ENCODE measurements at regions not wholly inside any gene's neighbourhood (a gene's known extent, or its start where the extent isn't known, plus 50 kb on each side); places are given as distances from the start of the nearest gene placed in this dataset.
A peak's percentile ranks its signal among the peaks of the same experiment; 100 is the strongest.

DNA sequence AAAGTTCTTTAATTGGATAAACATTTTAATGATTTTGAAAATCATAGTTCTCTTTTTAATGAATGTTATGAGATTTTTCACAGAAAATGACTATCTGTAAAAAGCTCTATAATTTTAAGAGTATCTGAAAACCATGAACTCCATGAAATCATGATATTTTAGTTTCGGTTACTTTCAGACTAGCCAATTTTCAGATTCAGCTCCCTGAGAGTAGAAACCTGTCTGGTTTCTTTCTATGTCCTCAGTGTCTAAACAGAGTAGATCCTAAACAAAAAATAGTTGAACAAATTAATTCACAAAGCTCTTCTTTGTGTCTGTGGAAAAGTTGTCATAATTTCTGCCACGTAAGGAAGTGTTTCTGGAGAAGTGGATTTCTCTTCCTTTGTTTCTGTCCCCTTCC, 1247.7 kb downstream of the NSUN3 start:
- no peak overlapping the region for H3K4me3 Mint-ChIP-seq (ENCODE audit: unreplicated experiment)
- no peaks in the 10 kb centered on the region for H3K27me3 Mint-ChIP-seq (ENCODE audit: low read depth)
- peaks cover 5% of the 10 kb centered on the region for H3K9me3 Mint-ChIP-seq (ENCODE audit: low read depth)
- no peak for DNase-seq (ENCODE audit: low spot score)
- H3K4me1 Mint-ChIP-seq (ENCODE audit: low read depth) = no peaks in the 10 kb centered on the region
- TF ChIP-seq, protein P1, sequence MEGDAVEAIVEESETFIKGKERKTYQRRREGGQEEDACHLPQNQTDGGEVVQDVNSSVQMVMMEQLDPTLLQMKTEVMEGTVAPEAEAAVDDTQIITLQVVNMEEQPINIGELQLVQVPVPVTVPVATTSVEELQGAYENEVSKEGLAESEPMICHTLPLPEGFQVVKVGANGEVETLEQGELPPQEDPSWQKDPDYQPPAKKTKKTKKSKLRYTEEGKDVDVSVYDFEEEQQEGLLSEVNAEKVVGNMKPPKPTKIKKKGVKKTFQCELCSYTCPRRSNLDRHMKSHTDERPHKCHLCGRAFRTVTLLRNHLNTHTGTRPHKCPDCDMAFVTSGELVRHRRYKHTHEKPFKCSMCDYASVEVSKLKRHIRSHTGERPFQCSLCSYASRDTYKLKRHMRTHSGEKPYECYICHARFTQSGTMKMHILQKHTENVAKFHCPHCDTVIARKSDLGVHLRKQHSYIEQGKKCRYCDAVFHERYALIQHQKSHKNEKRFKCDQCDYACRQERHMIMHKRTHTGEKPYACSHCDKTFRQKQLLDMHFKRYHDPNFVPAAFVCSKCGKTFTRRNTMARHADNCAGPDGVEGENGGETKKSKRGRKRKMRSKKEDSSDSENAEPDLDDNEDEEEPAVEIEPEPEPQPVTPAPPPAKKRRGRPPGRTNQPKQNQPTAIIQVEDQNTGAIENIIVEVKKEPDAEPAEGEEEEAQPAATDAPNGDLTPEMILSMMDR (IDR thresholded peaks at IDR 0.05) = no peak
- no peak overlapping the region for H3K27ac Mint-ChIP-seq (ENCODE audit: unreplicated experiment)
- no peaks in the 10 kb centered on the region for H3K36me3 Mint-ChIP-seq (ENCODE audit: low read depth)

DNA sequence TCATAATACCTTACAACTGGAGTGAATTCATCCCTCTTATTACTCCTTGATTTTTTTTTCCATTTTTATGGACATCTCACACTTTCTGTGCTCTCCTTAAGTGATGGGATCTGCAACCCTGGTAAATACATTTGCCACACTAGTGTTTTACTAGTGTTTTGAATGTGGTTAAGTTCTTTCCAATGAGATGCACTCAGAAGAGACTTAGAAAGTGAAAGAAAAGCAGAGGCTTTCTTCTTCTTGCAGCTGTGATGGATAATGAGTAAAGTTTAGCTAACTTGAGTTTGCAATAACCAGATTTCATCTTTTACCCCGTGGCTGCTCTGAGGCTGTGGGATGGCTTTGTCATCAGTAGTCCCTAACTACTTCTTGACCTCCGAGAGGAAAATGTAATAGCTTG, 1248.4 kb downstream of the NSUN3 start:
- H3K27me3 Mint-ChIP-seq (ENCODE audit: low read depth) = no peaks in the 10 kb centered on the region
- peaks cover 10% of the 10 kb centered on the region for H3K9me3 Mint-ChIP-seq (ENCODE audit: low read depth)
- no peak for DNase-seq (ENCODE audit: low spot score)

DNA sequence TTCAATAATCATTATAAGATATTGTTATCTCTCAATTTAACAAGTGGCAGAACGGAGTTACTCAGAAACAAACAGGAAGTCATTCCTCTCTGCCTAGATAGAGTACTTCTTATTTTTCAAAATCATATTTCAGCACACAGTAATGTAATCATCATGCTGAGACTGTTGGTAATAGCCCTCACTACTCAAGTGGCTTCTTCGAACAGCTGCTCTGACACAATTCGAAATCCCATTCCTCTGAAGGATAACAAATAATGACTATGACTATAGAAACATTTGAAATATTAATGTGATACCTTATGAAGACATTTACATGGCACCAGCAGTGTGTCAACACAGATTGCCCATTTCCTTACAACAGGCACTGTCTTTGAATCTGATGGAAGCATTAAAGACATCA, 1249.8 kb downstream of the NSUN3 start:
- no peak for DNase-seq (ENCODE audit: low spot score)
- H3K9me3 Mint-ChIP-seq (ENCODE audit: low read depth) = peaks cover 12% of the 10 kb centered on the region
- no peak overlapping the region for H3K4me3 Mint-ChIP-seq (ENCODE audit: unreplicated experiment)
- TF ChIP-seq, protein P1 (IDR thresholded peaks at IDR 0.05) = no peak
- H3K4me1 Mint-ChIP-seq (ENCODE audit: low read depth) = no peaks in the 10 kb centered on the region
- no peaks in the 10 kb centered on the region for H3K36me3 Mint-ChIP-seq (ENCODE audit: low read depth)
- H3K27me3 Mint-ChIP-seq (ENCODE audit: low read depth) = no peaks in the 10 kb centered on the region
- H3K27ac Mint-ChIP-seq (ENCODE audit: unreplicated experiment) = no peak overlapping the region

More for the DNA sequence above, 1248.4 kb downstream of the NSUN3 start:
- H3K4me1 Mint-ChIP-seq (ENCODE audit: low read depth) = no peaks in the 10 kb centered on the region
- TF ChIP-seq, protein P1 (IDR thresholded peaks at IDR 0.05) = no peak
- no peak overlapping the region for H3K4me3 Mint-ChIP-seq (ENCODE audit: unreplicated experiment)
- no peaks in the 10 kb centered on the region for H3K36me3 Mint-ChIP-seq (ENCODE audit: low read depth)
- no peak overlapping the region for H3K27ac Mint-ChIP-seq (ENCODE audit: unreplicated experiment)

DNA sequence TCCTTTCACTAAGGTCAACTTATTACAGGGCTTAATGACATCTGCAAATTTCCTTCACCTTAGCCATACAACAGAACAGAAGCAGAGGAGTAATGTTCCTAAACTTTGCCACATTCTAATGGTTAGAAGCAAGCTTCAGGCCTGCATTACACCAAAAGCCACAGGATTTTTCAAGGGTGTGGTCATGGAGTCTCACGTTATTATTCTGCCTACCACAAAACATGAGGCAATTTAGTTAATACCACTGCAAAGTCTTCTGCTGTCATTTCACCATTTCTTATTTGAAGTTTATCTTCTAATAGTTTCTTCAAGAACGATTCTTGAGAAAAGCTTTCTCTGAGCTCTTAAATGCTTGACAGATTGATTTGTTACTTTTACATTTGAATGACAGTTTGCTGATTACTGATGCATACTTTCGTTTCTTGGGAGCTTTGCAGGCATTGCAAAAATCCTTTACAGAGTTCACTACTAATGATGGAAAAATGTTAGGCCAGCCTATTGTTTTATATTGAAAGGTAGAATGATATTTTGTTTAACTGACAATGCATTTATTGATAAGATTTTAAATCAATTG, 1257.1 kb downstream of the NSUN3 start:
- no peak for DNase-seq (ENCODE audit: low spot score)
- no peak overlapping the region for H3K4me3 Mint-ChIP-seq (ENCODE audit: unreplicated experiment)
- peak overlapping the region; percentile 90 for H3K27ac Mint-ChIP-seq (ENCODE audit: unreplicated experiment)

DNA sequence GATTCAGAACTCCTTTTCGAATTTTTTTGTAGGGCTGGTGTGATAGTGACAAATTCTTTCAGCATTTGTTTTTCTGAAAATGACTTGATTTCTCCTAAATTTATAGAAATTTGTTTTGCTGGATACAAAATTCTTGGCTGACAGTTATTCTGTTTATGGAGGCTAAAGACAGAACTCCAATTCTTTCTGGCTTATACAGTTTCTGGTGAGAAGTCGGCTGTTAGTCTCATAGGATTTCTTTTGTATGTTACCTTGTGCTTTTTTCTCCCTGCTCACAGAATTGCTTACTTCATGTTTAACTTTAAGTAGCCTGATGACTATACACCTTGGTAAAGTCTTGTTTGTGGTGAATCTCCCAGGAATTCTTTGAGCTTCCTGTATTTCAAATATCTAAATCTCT, 1264.6 kb downstream of the NSUN3 start:
- Mint-ChIP-seq H3K27me3 (ENCODE audit: low read depth) (no peaks in the 10 kb centered on the region), H3K36me3 (ENCODE audit: low read depth) (peaks cover 9% of the 10 kb centered on the region), H3K9me3 (ENCODE audit: low read depth) (peaks cover 21% of the 10 kb centered on the region), H3K4me3 (ENCODE audit: unreplicated experiment) (no peak overlapping the region), H3K27ac (ENCODE audit: unreplicated experiment) (no peak overlapping the region), H3K4me1 (ENCODE audit: low read depth) (no peaks in the 10 kb centered on the region)
- TF ChIP-seq, protein P1 (IDR thresholded peaks at IDR 0.05) = no peak
- no peak for DNase-seq (ENCODE audit: low spot score)

More for the DNA sequence above, 1257.1 kb downstream of the NSUN3 start:
- TF ChIP-seq, protein P1 (IDR thresholded peaks at IDR 0.05) = no peak
- Mint-ChIP-seq H3K27me3 (ENCODE audit: low read depth) (no peaks in the 10 kb centered on the region), H3K9me3 (ENCODE audit: low read depth) (peaks cover 12% of the 10 kb centered on the region), H3K36me3 (ENCODE audit: low read depth) (no peaks in the 10 kb centered on the region), H3K4me1 (ENCODE audit: low read depth) (peaks cover 24% of the 10 kb centered on the region)

Measured in chondrocyte (in vitro differentiated cells).